ENCODE measurements at regions not wholly inside any gene's neighbourhood (a gene's known extent, or its start where the extent isn't known, plus 50 kb on each side); places are given as distances from the start of the nearest gene placed in this dataset.

- Histone ChIP-seq H3K9ac (ENCODE audit: low read depth, low read length) (no peak overlapping the region), H3K4me3 (ENCODE audit: low read depth, low read length) (no peak overlapping the region), H3K27ac (ENCODE audit: low read depth, low read length) (no peak overlapping the region), H3K36me3 (ENCODE audit: control insufficient read depth, insufficient read depth, low read length) (peaks cover 8% of the 10 kb centered on the region; the same call in 1 of the 2 replicates), H3K4me1 (ENCODE audit: control insufficient read depth, insufficient read depth, low read length) (peaks cover 6% of the 10 kb centered on the region; the same call in 1 of the 2 replicates), H3K9me3 (ENCODE audit: control insufficient read depth, insufficient read depth, low read length) (no peaks in the 10 kb centered on the region), H3K27me3 (ENCODE audit: control insufficient read depth, insufficient read depth, low read length) (no peaks in the 10 kb centered on the region)
These were observed 203.1 kb downstream of the AASDH start for GRCh38 chr4:56184214-56184613.

- Histone ChIP-seq H3K27ac (ENCODE audit: low read depth, low read length) (no peak overlapping the region), H3K4me1 (ENCODE audit: control insufficient read depth, insufficient read depth, low read length) (peaks cover 6% of the 10 kb centered on the region; the same call in 1 of the 2 replicates), H3K36me3 (ENCODE audit: control insufficient read depth, insufficient read depth, low read length) (peaks cover 8% of the 10 kb centered on the region; the same call in 1 of the 2 replicates), H3K9ac (ENCODE audit: low read depth, low read length) (no peak overlapping the region), H3K27me3 (ENCODE audit: control insufficient read depth, insufficient read depth, low read length) (no peaks in the 10 kb centered on the region), H3K9me3 (ENCODE audit: control insufficient read depth, insufficient read depth, low read length) (no peaks in the 10 kb centered on the region), H3K4me3 (ENCODE audit: low read depth, low read length) (no peak overlapping the region)
These were observed 203.8 kb downstream of the AASDH start for GRCh38 chr4:56183344-56183959.

- Histone ChIP-seq H3K27me3 (ENCODE audit: control insufficient read depth, insufficient read depth, low read length) (no peaks in the 10 kb centered on the region), H3K27ac (ENCODE audit: low read depth, low read length) (no peak overlapping the region), H3K9ac (ENCODE audit: low read depth, low read length) (no peak overlapping the region), H3K4me3 (ENCODE audit: low read depth, low read length) (no peak overlapping the region), H3K36me3 (ENCODE audit: control insufficient read depth, insufficient read depth, low read length) (peaks cover 8% of the 10 kb centered on the region; the same call in 1 of the 2 replicates), H3K9me3 (ENCODE audit: control insufficient read depth, insufficient read depth, low read length) (no peaks in the 10 kb centered on the region), H3K4me1 (ENCODE audit: control insufficient read depth, insufficient read depth, low read length) (peaks cover 6% of the 10 kb centered on the region; the same call in 1 of the 2 replicates)
These were observed 204.9 kb downstream of the AASDH start for GRCh38 chr4:56182356-56182755.

- no peak overlapping the region for H3K4me3 ChIP-seq (ENCODE audit: low read depth, low read length)
These were observed 205.9 kb downstream of the AASDH start for GRCh38 chr4:56181140-56181953.

GRCh38 chr4:56169061-56169460 lies 218.2 kb downstream of the AASDH start:
- Histone ChIP-seq H3K9ac (ENCODE audit: low read depth, low read length) (no peak overlapping the region), H3K4me3 (ENCODE audit: low read depth, low read length) (no peak overlapping the region), H3K4me1 (ENCODE audit: control insufficient read depth, insufficient read depth, low read length) (no peaks in the 10 kb centered on the region), H3K36me3 (ENCODE audit: control insufficient read depth, insufficient read depth, low read length) (no peaks in the 10 kb centered on the region), H3K9me3 (ENCODE audit: control insufficient read depth, insufficient read depth, low read length) (no peaks in the 10 kb centered on the region; the same call in 1 of the 2 replicates), H3K27me3 (ENCODE audit: control insufficient read depth, insufficient read depth, low read length) (no peaks in the 10 kb centered on the region), H3K27ac (ENCODE audit: low read depth, low read length) (no peak overlapping the region)

More at GRCh38 chr4:56181140-56181953, 205.9 kb downstream of the AASDH start:
- Histone ChIP-seq H3K27me3 (ENCODE audit: control insufficient read depth, insufficient read depth, low read length) (no peaks in the 10 kb centered on the region), H3K36me3 (ENCODE audit: control insufficient read depth, insufficient read depth, low read length) (peaks cover 8% of the 10 kb centered on the region; the same call in 1 of the 2 replicates), H3K27ac (ENCODE audit: low read depth, low read length) (no peak overlapping the region), H3K4me1 (ENCODE audit: control insufficient read depth, insufficient read depth, low read length) (peaks cover 4% of the 10 kb centered on the region; the same call in 1 of the 2 replicates), H3K9me3 (ENCODE audit: control insufficient read depth, insufficient read depth, low read length) (no peaks in the 10 kb centered on the region), H3K9ac (ENCODE audit: low read depth, low read length) (no peak overlapping the region)

GRCh38 chr4:56164907-56165306 lies 216.2 kb downstream of the CEP135 start:
- Histone ChIP-seq H3K36me3 (ENCODE audit: control insufficient read depth, insufficient read depth, low read length) (no peaks in the 10 kb centered on the region), H3K4me1 (ENCODE audit: control insufficient read depth, insufficient read depth, low read length) (no peaks in the 10 kb centered on the region), H3K27ac (ENCODE audit: low read depth, low read length) (no peak overlapping the region), H3K9me3 (ENCODE audit: control insufficient read depth, insufficient read depth, low read length) (no peaks in the 10 kb centered on the region; the same call in 1 of the 2 replicates), H3K4me3 (ENCODE audit: low read depth, low read length) (no peak overlapping the region), H3K9ac (ENCODE audit: low read depth, low read length) (no peak overlapping the region), H3K27me3 (ENCODE audit: control insufficient read depth, insufficient read depth, low read length) (no peaks in the 10 kb centered on the region)

GRCh38 chr4:56160636-56161035 lies 211.9 kb downstream of the CEP135 start:
- Histone ChIP-seq H3K4me1 (ENCODE audit: control insufficient read depth, insufficient read depth, low read length) (no peaks in the 10 kb centered on the region), H3K4me3 (ENCODE audit: low read depth, low read length) (no peak overlapping the region), H3K27me3 (ENCODE audit: control insufficient read depth, insufficient read depth, low read length) (no peaks in the 10 kb centered on the region), H3K9ac (ENCODE audit: low read depth, low read length) (no peak overlapping the region), H3K36me3 (ENCODE audit: control insufficient read depth, insufficient read depth, low read length) (no peaks in the 10 kb centered on the region), H3K9me3 (ENCODE audit: control insufficient read depth, insufficient read depth, low read length) (no peaks in the 10 kb centered on the region), H3K27ac (ENCODE audit: low read depth, low read length) (no peak overlapping the region)

- H3K4me3 ChIP-seq (ENCODE audit: low read depth, low read length), result no peak overlapping the region
- no peaks in the 10 kb centered on the region for H3K27me3 ChIP-seq (ENCODE audit: control insufficient read depth, insufficient read depth, low read length)
- H3K4me1 ChIP-seq (ENCODE audit: control insufficient read depth, insufficient read depth, low read length), result no peaks in the 10 kb centered on the region
- no peak overlapping the region for H3K9ac ChIP-seq (ENCODE audit: low read depth, low read length)
- no peaks in the 10 kb centered on the region for H3K9me3 ChIP-seq (ENCODE audit: control insufficient read depth, insufficient read depth, low read length)
- H3K36me3 ChIP-seq (ENCODE audit: control insufficient read depth, insufficient read depth, low read length), result no peaks in the 10 kb centered on the region
- no peak overlapping the region for H3K27ac ChIP-seq (ENCODE audit: low read depth, low read length)
These were observed 209.7 kb downstream of the CEP135 start for GRCh38 chr4:56158483-56158882.

GRCh38 chr4:56156141-56156540 lies 207.4 kb downstream of the CEP135 start:
- H3K36me3 ChIP-seq (ENCODE audit: control insufficient read depth, insufficient read depth, low read length), result no peaks in the 10 kb centered on the region

GRCh38 chr4:56155432-56155831 lies 206.7 kb downstream of the CEP135 start:
- Histone ChIP-seq H3K36me3 (ENCODE audit: control insufficient read depth, insufficient read depth, low read length) (no peaks in the 10 kb centered on the region), H3K4me1 (ENCODE audit: control insufficient read depth, insufficient read depth, low read length) (no peaks in the 10 kb centered on the region), H3K27ac (ENCODE audit: low read depth, low read length) (no peak overlapping the region), H3K4me3 (ENCODE audit: low read depth, low read length) (no peak overlapping the region), H3K9ac (ENCODE audit: low read depth, low read length) (no peak overlapping the region), H3K27me3 (ENCODE audit: control insufficient read depth, insufficient read depth, low read length) (no peaks in the 10 kb centered on the region), H3K9me3 (ENCODE audit: control insufficient read depth, insufficient read depth, low read length) (no peaks in the 10 kb centered on the region)

More at GRCh38 chr4:56156141-56156540, 207.4 kb downstream of the CEP135 start:
- Histone ChIP-seq H3K4me1 (ENCODE audit: control insufficient read depth, insufficient read depth, low read length) (no peaks in the 10 kb centered on the region), H3K9ac (ENCODE audit: low read depth, low read length) (no peak overlapping the region), H3K27me3 (ENCODE audit: control insufficient read depth, insufficient read depth, low read length) (no peaks in the 10 kb centered on the region), H3K9me3 (ENCODE audit: control insufficient read depth, insufficient read depth, low read length) (no peaks in the 10 kb centered on the region), H3K4me3 (ENCODE audit: low read depth, low read length) (no peak overlapping the region), H3K27ac (ENCODE audit: low read depth, low read length) (no peak overlapping the region)

GRCh38 chr4:56149591-56149990 lies 200.8 kb downstream of the CEP135 start:
- no peak overlapping the region for H3K9ac ChIP-seq (ENCODE audit: low read depth, low read length)
- no peaks in the 10 kb centered on the region for H3K36me3 ChIP-seq (ENCODE audit: control insufficient read depth, insufficient read depth, low read length)
- H3K27ac ChIP-seq (ENCODE audit: low read depth, low read length), result no peak overlapping the region
- no peaks in the 10 kb centered on the region for H3K9me3 ChIP-seq (ENCODE audit: control insufficient read depth, insufficient read depth, low read length)
- H3K4me1 ChIP-seq (ENCODE audit: control insufficient read depth, insufficient read depth, low read length), result peaks cover 7% of the 10 kb centered on the region; the same call in 1 of the 2 replicates
- no peaks in the 10 kb centered on the region for H3K27me3 ChIP-seq (ENCODE audit: control insufficient read depth, insufficient read depth, low read length)
- H3K4me3 ChIP-seq (ENCODE audit: low read depth, low read length), result no peak overlapping the region

Data from HUES48 (cell line).